IPS DF 6.9 (cell line): ENCODE measurements at regions not wholly inside any gene's neighbourhood (a gene's known extent, or its start where the extent isn't known, plus 50 kb on each side); places are given as distances from the start of the nearest gene placed in this dataset.

Experiments
- DNase-seq: peaks from one replicate; pipeline ENCODE4 v3.0.0-alpha.2; 2013; ENCODE audit warnings: low read depth, low spot score
- H3K27ac ChIP-seq: one replicate; pipeline ENCODE4 v1.5.1; 2013; ENCODE audit warnings: low read length, control low read depth
- H3K27me3 ChIP-seq: 2 replicates; pipeline ENCODE4 v1.6.1; 2013; ENCODE audit warnings: mild to moderate bottlenecking, low read length; ENCODE audit not compliant: control insufficient read depth, insufficient read depth
- H3K36me3 ChIP-seq: 2 replicates; pipeline ENCODE4 v1.6.1; 2013; ENCODE audit warnings: low read length; ENCODE audit not compliant: control insufficient read depth, insufficient read depth
- H3K4me1 ChIP-seq: 2 replicates; pipeline ENCODE4 v1.6.1; 2013; ENCODE audit warnings: low read length; ENCODE audit not compliant: control insufficient read depth, insufficient read depth
- H3K4me3 ChIP-seq: 2 replicates; pipeline ENCODE4 v1.5.1; 2013; ENCODE audit warnings: mild to moderate bottlenecking, low read length
- H3K9me3 ChIP-seq: 2 replicates; pipeline ENCODE4 v1.6.1; 2013; ENCODE audit warnings: low read length, inconsistent platforms; ENCODE audit not compliant: control insufficient read depth, insufficient read depth
- WGBS: extraction: QIAGEN DNeasy Blood & Tissue Kit; methylation state at CpG from one replicate; pipeline ENCODE4 v1.1.7; 2013; ENCODE audit warnings: mixed read lengths, missing lambda C conversion rate; ENCODE audit not compliant: insufficient read length, insufficient coverage; 5-methylcytosine and 5-hydroxymethylcytosine counted together

DNA sequence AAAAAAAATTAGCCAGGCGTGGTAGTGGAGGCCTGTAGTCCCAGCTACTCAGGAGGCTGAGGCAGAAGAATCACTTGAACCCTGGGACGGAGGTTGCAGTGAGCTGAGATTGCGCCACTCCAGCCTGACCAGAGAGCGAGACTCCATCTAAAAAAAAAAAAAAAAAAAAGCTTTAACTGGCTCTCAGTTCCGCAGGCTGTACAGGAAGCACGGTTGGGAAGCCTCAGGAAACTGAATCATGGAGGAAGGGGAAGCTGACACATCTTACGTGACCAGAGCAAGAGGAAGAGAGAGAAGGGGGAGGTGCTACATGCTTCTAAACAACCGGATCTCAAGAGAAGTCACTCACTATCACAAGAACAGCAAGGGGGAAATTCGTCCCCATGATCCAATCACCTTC lies 505.6 kb upstream of the SLC8A1 start:
- H3K4me3 ChIP-seq: no peak overlapping the region
- WGBS: no CpG with 5 or more reads among the region's 9 CpGs
- no peak for DNase-seq

DNA sequence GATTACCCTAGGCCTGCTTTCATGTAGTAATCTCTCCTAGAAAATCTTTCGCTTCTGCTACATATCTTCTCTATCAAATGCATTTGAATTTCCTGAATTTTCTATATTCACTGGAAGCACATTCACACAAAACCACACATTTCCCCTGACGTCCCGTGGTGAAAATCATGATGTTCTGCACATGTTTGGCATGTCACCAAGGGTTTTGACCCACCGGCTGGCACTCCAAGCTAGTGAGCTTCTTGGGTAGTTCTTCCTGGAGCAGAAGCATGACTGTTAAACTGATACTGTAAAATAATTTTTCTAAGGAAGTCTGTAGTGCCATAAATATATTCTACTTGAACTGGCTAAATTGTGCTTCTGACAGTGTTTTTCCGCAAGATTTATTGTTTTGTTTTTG lies 510.1 kb upstream of the SLC8A1 start:
- Histone ChIP-seq H3K36me3 (no peaks in the 10 kb centered on the region), H3K27ac (no peak overlapping the region), H3K9me3 (no peaks in the 10 kb centered on the region), H3K27me3 (no peaks in the 10 kb centered on the region), H3K4me3 (no peak overlapping the region), H3K4me1 (no peaks in the 10 kb centered on the region)
- WGBS: no CpG with 5 or more reads among the region's 5 CpGs
- no peak for DNase-seq

More for the DNA sequence above, 505.6 kb upstream of the SLC8A1 start:
- no peaks in the 10 kb centered on the region for H3K4me1 ChIP-seq
- no peak overlapping the region for H3K27ac ChIP-seq
- H3K9me3 ChIP-seq: no peaks in the 10 kb centered on the region
- no peaks in the 10 kb centered on the region for H3K36me3 ChIP-seq
- H3K27me3 ChIP-seq: no peaks in the 10 kb centered on the region

DNA sequence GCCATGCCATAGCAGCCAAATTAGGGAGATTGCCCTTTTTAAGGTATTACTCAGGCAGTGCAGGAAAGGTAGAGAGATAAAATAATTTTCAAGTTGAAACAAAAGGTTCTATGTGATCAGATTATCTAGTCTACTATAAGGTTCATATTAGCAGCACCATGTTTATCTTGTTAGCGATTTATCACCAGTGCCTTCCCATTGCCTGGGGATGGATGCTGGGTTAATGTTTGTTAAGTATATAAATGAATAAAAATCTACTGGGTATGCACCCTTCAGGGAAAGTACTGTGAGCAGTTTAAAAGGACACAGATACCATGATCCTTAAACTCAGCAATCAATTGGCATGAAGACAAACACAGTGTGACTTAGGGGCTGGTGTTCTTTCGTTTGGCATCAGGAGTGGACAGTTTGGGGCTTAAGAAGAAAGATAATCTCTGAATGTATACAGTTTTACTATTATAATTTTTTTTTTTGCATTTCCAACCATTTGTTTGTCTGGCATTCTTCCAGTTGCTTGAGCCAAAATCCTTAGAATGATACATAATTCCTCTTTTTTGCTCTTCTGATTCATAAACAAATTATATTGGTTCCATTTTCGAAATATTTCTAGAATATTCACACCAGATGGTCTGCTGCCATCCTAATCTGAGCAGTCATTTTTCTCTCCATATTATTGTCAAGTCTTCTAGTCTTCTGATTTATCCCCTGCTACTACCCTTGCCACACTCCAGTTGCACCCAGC lies 512.8 kb upstream of the SLC8A1 start:
- no peak overlapping the region for H3K4me3 ChIP-seq
- no peaks in the 10 kb centered on the region for H3K36me3 ChIP-seq
- H3K27ac ChIP-seq: no peak overlapping the region
- no peaks in the 10 kb centered on the region for H3K4me1 ChIP-seq
- no peaks in the 10 kb centered on the region for H3K9me3 ChIP-seq
- no peak for DNase-seq
- no peaks in the 10 kb centered on the region for H3K27me3 ChIP-seq
- no CpG with 5 or more reads among the region's 3 CpGs for WGBS

DNA sequence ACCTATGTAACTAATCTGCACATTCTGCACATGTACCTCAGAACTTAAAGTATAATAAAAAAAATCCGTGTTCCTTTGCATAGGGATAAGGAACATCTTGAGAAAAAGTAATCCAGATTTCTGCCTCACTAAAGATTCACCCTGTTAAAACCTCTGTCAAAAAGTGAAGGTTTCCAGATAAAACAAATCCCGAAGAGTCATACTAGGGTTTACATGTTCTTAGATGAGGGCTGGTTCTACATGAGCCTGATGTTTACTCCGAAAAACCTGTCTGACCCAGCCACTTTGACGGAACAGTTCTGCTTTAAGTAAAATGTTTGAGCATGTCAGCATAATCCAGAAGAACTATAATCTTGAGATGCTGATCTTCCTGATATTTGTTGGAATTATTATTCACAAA lies 515.6 kb upstream of the SLC8A1 start:
- Histone ChIP-seq H3K36me3 (no peaks in the 10 kb centered on the region), H3K27me3 (no peaks in the 10 kb centered on the region), H3K4me1 (no peaks in the 10 kb centered on the region), H3K4me3 (no peak overlapping the region), H3K27ac (no peak overlapping the region), H3K9me3 (no peaks in the 10 kb centered on the region)
- WGBS: no CpG with 5 or more reads among the region's 4 CpGs
- no peak for DNase-seq

- H3K27me3 ChIP-seq: no peaks in the 10 kb centered on the region
Measured at GRCh38 chr2:40975151-40975550, 523.3 kb upstream of the SLC8A1 start.

DNA sequence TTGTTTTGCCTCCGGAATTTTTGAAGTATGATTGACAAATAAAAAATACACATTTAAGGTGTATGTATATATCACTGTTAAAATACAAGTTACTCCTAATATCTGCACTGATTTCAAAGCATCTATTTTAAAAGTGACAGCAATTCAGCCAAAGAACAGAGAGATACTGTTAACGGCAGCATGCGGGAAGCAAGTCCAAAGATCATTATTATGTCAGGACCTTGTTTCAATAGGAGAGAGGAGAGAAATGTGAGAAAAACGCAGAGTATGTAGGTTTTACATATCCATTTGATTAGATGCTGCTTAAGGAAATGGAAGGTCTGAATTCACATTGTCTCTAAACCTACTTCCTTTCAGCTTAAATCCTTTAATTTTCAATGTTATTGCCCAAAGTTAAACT lies 545.5 kb upstream of the SLC8A1 start:
- H3K27me3 ChIP-seq: no peaks in the 10 kb centered on the region
- H3K4me1 ChIP-seq: no peaks in the 10 kb centered on the region
- DNase-seq: no peak
- H3K27ac ChIP-seq: no peak overlapping the region
- H3K36me3 ChIP-seq: no peaks in the 10 kb centered on the region
- no peaks in the 10 kb centered on the region for H3K9me3 ChIP-seq
- 100% methylated on average over 1 of the region's 4 CpGs for WGBS
- H3K4me3 ChIP-seq: no peak overlapping the region

More at GRCh38 chr2:40975151-40975550, 523.3 kb upstream of the SLC8A1 start:
- Histone ChIP-seq H3K4me1 (no peaks in the 10 kb centered on the region), H3K4me3 (no peak overlapping the region), H3K27ac (no peak overlapping the region), H3K36me3 (no peaks in the 10 kb centered on the region), H3K9me3 (no peaks in the 10 kb centered on the region)
- no peak for DNase-seq
- WGBS: no CpG with 5 or more reads among the region's 4 CpGs

- WGBS: no CpG with 5 or more reads among the region's 1 CpG
- Histone ChIP-seq H3K4me1 (no peaks in the 10 kb centered on the region), H3K9me3 (no peaks in the 10 kb centered on the region), H3K27me3 (no peaks in the 10 kb centered on the region), H3K4me3 (no peak overlapping the region), H3K36me3 (no peaks in the 10 kb centered on the region), H3K27ac (no peak overlapping the region)
- no peak for DNase-seq
Measured at GRCh38 chr2:41000374-41000773, 548.5 kb upstream of the SLC8A1 start.

DNA sequence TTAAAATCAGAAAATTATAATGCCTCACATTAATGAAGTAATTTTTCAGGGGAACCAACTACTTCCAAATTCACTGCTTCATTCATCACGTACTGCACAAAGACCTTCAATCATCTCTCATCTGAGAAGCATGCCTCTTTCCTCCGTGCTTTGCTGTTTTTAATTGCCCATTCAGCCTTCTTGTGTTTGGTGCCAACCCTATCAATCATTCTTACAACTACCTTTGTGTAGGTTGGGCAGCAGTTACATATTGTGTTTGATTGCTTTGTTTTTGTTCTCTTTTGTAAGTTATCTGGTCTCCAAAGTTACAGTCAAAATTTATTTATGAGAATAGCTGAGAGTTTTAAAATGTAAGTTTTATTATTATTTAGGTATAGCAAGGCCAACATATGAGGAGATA lies 549.0 kb upstream of the SLC8A1 start:
- no peak overlapping the region for H3K27ac ChIP-seq
- no peak for DNase-seq

GRCh38 chr2:41004700-41005099 lies 552.8 kb upstream of the SLC8A1 start:
- DNase-seq: no peak
- no peaks in the 10 kb centered on the region for H3K27me3 ChIP-seq
- H3K9me3 ChIP-seq: no peaks in the 10 kb centered on the region
- H3K27ac ChIP-seq: no peak overlapping the region
- no peaks in the 10 kb centered on the region for H3K4me1 ChIP-seq
- no peak overlapping the region for H3K4me3 ChIP-seq
- H3K36me3 ChIP-seq: no peaks in the 10 kb centered on the region
- WGBS: no CpG with 5 or more reads among the region's 2 CpGs

More for the DNA sequence above, 549.0 kb upstream of the SLC8A1 start:
- H3K4me1 ChIP-seq: no peaks in the 10 kb centered on the region
- no peak overlapping the region for H3K4me3 ChIP-seq
- no peaks in the 10 kb centered on the region for H3K9me3 ChIP-seq
- no peaks in the 10 kb centered on the region for H3K27me3 ChIP-seq
- no peaks in the 10 kb centered on the region for H3K36me3 ChIP-seq
- WGBS: no CpG with 5 or more reads among the region's 2 CpGs

GRCh38 chr2:41020358-41020757 lies 568.5 kb upstream of the SLC8A1 start:
- Histone ChIP-seq H3K4me3 (no peak overlapping the region), H3K9me3 (no peaks in the 10 kb centered on the region), H3K27me3 (no peaks in the 10 kb centered on the region), H3K27ac (no peak overlapping the region), H3K4me1 (no peaks in the 10 kb centered on the region), H3K36me3 (no peaks in the 10 kb centered on the region)
- no peak for DNase-seq
- WGBS: no CpG with 5 or more reads among the region's 1 CpG

DNA sequence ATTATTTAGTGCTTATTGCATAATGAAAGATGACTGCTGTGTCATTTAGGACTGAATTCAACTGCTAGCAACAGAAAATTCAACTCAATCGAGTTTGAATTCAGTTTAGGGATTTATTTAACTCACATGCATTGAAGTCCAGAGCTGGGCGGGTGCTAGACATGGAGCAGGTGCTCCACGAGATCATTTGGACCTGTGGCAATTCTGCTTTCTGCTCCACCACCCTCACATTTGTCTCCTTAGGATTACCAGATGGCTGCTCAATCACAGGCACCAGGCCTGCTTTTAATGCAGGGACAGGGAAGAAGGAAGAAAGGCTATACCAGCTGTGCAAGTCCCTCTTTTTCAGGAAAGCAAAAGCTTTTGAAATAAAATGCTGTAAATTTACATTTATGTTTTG lies 572.9 kb upstream of the SLC8A1 start:
- Histone ChIP-seq H3K36me3 (no peaks in the 10 kb centered on the region), H3K4me3 (no peak overlapping the region), H3K9me3 (no peaks in the 10 kb centered on the region), H3K27me3 (no peaks in the 10 kb centered on the region), H3K27ac (no peak overlapping the region), H3K4me1 (no peaks in the 10 kb centered on the region)
- no peak for DNase-seq
- WGBS: no CpG with 5 or more reads among the region's 3 CpGs
